H9 (cell line): ENCODE measurements at regions not wholly inside any gene's neighbourhood (a gene's known extent, or its start where the extent isn't known, plus 50 kb on each side); places are given as distances from the start of the nearest gene placed in this dataset.

Experiments used
- DNase-seq: peaks from one replicate; pipeline ENCODE4 v3.0.0-alpha.2; 2017
- H2AFZ ChIP-seq: one replicate; pipeline ENCODE4 v1.6.1; 2013; ENCODE audit warnings: mild to moderate bottlenecking, low read length, control low read depth, moderate library complexity
- H2AK5ac ChIP-seq: 2 replicates; pipeline ENCODE4 v1.6.1; 2013; ENCODE audit warnings: low read length, control low read depth, mixed read lengths; ENCODE audit not compliant: insufficient read length
- H2BK120ac ChIP-seq: one replicate; pipeline ENCODE4 v1.6.1; 2013; ENCODE audit warnings: low read depth, mild to moderate bottlenecking, low read length, control low read depth, inconsistent platforms; ENCODE audit not compliant: poor library complexity, severe bottlenecking
- H2BK12ac ChIP-seq: 2 replicates; pipeline ENCODE4 v1.6.1; 2013; ENCODE audit warnings: low read length, control low read depth, mixed read lengths, low read depth; ENCODE audit not compliant: insufficient read length
- H2BK15ac ChIP-seq: 2 replicates; pipeline ENCODE4 v1.6.1; 2013; ENCODE audit warnings: low read depth, low read length, control low read depth
- H2BK20ac ChIP-seq: one replicate; pipeline ENCODE4 v1.6.1; 2013; ENCODE audit warnings: low read depth, mild to moderate bottlenecking, low read length, control low read depth, inconsistent platforms; ENCODE audit not compliant: poor library complexity, severe bottlenecking
- H2BK5ac ChIP-seq: 2 replicates; pipeline ENCODE4 v1.6.1; 2013; ENCODE audit warnings: low read length, control low read depth, mixed read lengths; ENCODE audit not compliant: insufficient read length
- H3K14ac ChIP-seq: 2 replicates; pipeline ENCODE4 v1.6.1; 2013; ENCODE audit warnings: low read length, control low read depth; ENCODE audit not compliant: insufficient read depth
- H3K18ac ChIP-seq: 2 replicates; pipeline ENCODE4 v1.6.1; 2013; ENCODE audit warnings: low read depth, mild to moderate bottlenecking, mixed read lengths, low read length, control low read depth; ENCODE audit not compliant: insufficient read length
- H3K23ac ChIP-seq: 2 replicates; pipeline ENCODE4 v1.6.1; 2013; ENCODE audit warnings: low read length, control low read depth, mixed read lengths, low read depth; ENCODE audit not compliant: insufficient read length
- H3K23me2 ChIP-seq: 2 replicates; pipeline ENCODE4 v1.6.1; 2013; ENCODE audit warnings: low read depth, mild to moderate bottlenecking, mixed read lengths, low read length, control low read depth; ENCODE audit not compliant: insufficient read length, poor library complexity, severe bottlenecking
- H3K27ac ChIP-seq: 2 replicates; pipeline ENCODE4 v1.5.1; 2013; ENCODE audit warnings: low read length, control low read depth, mixed read lengths, low read depth; ENCODE audit not compliant: insufficient read length
- H3K27me3 ChIP-seq: 2 replicates; pipeline ENCODE4 v1.6.1; 2013; ENCODE audit warnings: low read length, control low read depth, inconsistent platforms; ENCODE audit not compliant: insufficient read depth
- H3K4ac ChIP-seq: 2 replicates; pipeline ENCODE4 v1.6.1; 2013; ENCODE audit warnings: low read depth, mild to moderate bottlenecking, control low read depth, inconsistent platforms, low read length, moderate library complexity
- H3K4me1 ChIP-seq: 2 replicates; pipeline ENCODE4 v1.6.1; 2013; ENCODE audit warnings: low read length, control low read depth, inconsistent platforms; ENCODE audit not compliant: insufficient read depth
- H3K4me2 ChIP-seq: 2 replicates; pipeline ENCODE4 v1.6.1; 2013; ENCODE audit warnings: low read length, control low read depth, mixed read lengths; ENCODE audit not compliant: insufficient read length, insufficient read depth
- H3K56ac ChIP-seq: 2 replicates; pipeline ENCODE4 v1.6.1; 2013; ENCODE audit warnings: low read depth, mild to moderate bottlenecking, mixed read lengths, low read length, control low read depth; ENCODE audit not compliant: insufficient read length
- H3K79me1 ChIP-seq: 2 replicates; pipeline ENCODE4 v1.6.1; 2013; ENCODE audit warnings: low read depth, mild to moderate bottlenecking, moderate library complexity, low read length, control low read depth, inconsistent platforms; ENCODE audit not compliant: insufficient read depth, poor library complexity, severe bottlenecking
- H3K79me2 ChIP-seq: 2 replicates; pipeline ENCODE4 v1.6.1; 2013; ENCODE audit warnings: low read length, control low read depth, inconsistent platforms; ENCODE audit not compliant: insufficient read depth
- H3K9ac ChIP-seq: 2 replicates; pipeline ENCODE4 v1.6.1; 2013; ENCODE audit warnings: low read length, control low read depth, mixed read lengths; ENCODE audit not compliant: insufficient read length; ENCODE audit errors: extremely low read depth
- H3K9me3 ChIP-seq: one replicate; pipeline ENCODE4 v1.6.1; 2013; ENCODE audit warnings: low read depth, low read length, inconsistent platforms; ENCODE audit not compliant: control insufficient read depth
- H3T11ph ChIP-seq: one replicate; pipeline ENCODE4 v1.6.1; 2013; ENCODE audit warnings: mild to moderate bottlenecking, low read length, control low read depth, inconsistent platforms
- H4K20me1 ChIP-seq: one replicate; pipeline ENCODE4 v1.6.1; 2013; ENCODE audit not compliant: control insufficient read depth, insufficient read length, insufficient read depth
- H4K5ac ChIP-seq: 2 replicates; pipeline ENCODE4 v1.6.1; 2013; ENCODE audit warnings: low read depth, mild to moderate bottlenecking, mixed read lengths, low read length, control low read depth; ENCODE audit not compliant: insufficient read length
- H4K8ac ChIP-seq: replicated peaks from 2 replicates; pipeline ENCODE4 v1.6.1; 2013; ENCODE audit warnings: low read length, control low read depth, mixed read lengths, low read depth; ENCODE audit not compliant: insufficient read length
- H4K91ac ChIP-seq: 2 replicates; pipeline ENCODE4 v1.6.1; 2013; ENCODE audit warnings: low read depth, mild to moderate bottlenecking, moderate library complexity, mixed read lengths, low read length, control low read depth; ENCODE audit not compliant: insufficient read length
- H3K27ac Mint-ChIP-seq, 3 experiments: 2 replicates in 2 of 3; 3 replicates in 1 of 3; pipeline ENCODE4 v1.8.0; 2020 to 2021; ENCODE audit warnings: mixed read lengths in 3 of 3, mild to moderate bottlenecking in 1 of 3, moderate library complexity in 1 of 3
- H3K27me3 Mint-ChIP-seq: 2 replicates; pipeline ENCODE4 v1.8.0; 2021; ENCODE audit warnings: low read depth, mild to moderate bottlenecking, moderate library complexity, mixed read lengths
- H3K36me3 Mint-ChIP-seq, 3 experiments: 2 replicates in 2 of 3; 3 replicates in 1 of 3; pipeline ENCODE4 v1.8.0; 2020 to 2021; ENCODE audit warnings: low read depth in 3 of 3, mixed read lengths in 3 of 3; ENCODE audit not compliant: insufficient read depth in 1 of 3
- H3K4me1 Mint-ChIP-seq, 2 experiments: 2 replicates each; pipeline ENCODE4 v1.8.0; 2020; ENCODE audit warnings: mixed read lengths in 2 of 2
- H3K4me3 Mint-ChIP-seq, 2 experiments: 2 replicates in 1 of 2; 3 replicates in 1 of 2; pipeline ENCODE4 v1.8.0; 2020 to 2021; ENCODE audit warnings: mild to moderate bottlenecking in 2 of 2, mixed read lengths in 2 of 2, moderate library complexity in 1 of 2
- H3K9me3 Mint-ChIP-seq, 2 experiments: 2 replicates in 1 of 2; 3 replicates in 1 of 2; pipeline ENCODE4 v1.8.0; 2020; ENCODE audit warnings: mild to moderate bottlenecking in 2 of 2, mixed read lengths in 2 of 2, moderate library complexity in 1 of 2
- WGBS: extraction: QIAGEN DNeasy Blood & Tissue Kit; methylation state at CpG from one replicate; pipeline ENCODE4 v1.1.7; 2013; ENCODE audit warnings: missing lambda C conversion rate, low lambda C conversion rate, mixed read lengths; ENCODE audit not compliant: insufficient read length; ENCODE audit errors: extremely low coverage; 5-methylcytosine and 5-hydroxymethylcytosine counted together
- TF ChIP-seq, protein P1 (sequence below): fragments of 200-600 bp; sonication (generic); conservative IDR thresholded peaks from 3 replicates; pipeline ENCODE4 v1.8.0; 2021; ENCODE audit warnings: antibody characterized with exemption, mild to moderate bottlenecking

- H3K56ac ChIP-seq = no peak overlapping the region
- TF ChIP-seq, protein P1, sequence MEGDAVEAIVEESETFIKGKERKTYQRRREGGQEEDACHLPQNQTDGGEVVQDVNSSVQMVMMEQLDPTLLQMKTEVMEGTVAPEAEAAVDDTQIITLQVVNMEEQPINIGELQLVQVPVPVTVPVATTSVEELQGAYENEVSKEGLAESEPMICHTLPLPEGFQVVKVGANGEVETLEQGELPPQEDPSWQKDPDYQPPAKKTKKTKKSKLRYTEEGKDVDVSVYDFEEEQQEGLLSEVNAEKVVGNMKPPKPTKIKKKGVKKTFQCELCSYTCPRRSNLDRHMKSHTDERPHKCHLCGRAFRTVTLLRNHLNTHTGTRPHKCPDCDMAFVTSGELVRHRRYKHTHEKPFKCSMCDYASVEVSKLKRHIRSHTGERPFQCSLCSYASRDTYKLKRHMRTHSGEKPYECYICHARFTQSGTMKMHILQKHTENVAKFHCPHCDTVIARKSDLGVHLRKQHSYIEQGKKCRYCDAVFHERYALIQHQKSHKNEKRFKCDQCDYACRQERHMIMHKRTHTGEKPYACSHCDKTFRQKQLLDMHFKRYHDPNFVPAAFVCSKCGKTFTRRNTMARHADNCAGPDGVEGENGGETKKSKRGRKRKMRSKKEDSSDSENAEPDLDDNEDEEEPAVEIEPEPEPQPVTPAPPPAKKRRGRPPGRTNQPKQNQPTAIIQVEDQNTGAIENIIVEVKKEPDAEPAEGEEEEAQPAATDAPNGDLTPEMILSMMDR = no peak
- Mint-ChIP-seq H3K36me3 (no peaks in the 10 kb centered on the region; a peak in 1 of 7 replicates), H3K4me3 (no peak overlapping the region), H3K4me1 (no peaks in the 10 kb centered on the region), H3K27me3 (no peaks in the 10 kb centered on the region), H3K27ac (no peak overlapping the region), H3K9me3 (no peaks in the 10 kb centered on the region; a peak in 1 of 5 replicates)
- no peak overlapping the region for H3K9ac ChIP-seq
- H3K79me1 ChIP-seq = no peaks in the 10 kb centered on the region
- no peaks in the 10 kb centered on the region for H3K4me1 ChIP-seq
- H2BK15ac ChIP-seq = no peak overlapping the region
- H3K4ac ChIP-seq = no peak overlapping the region
- H4K5ac ChIP-seq = no peak overlapping the region
- H3K23ac ChIP-seq = no peak overlapping the region
- H3K79me2 ChIP-seq = no peaks in the 10 kb centered on the region
- H3K18ac ChIP-seq = no peak overlapping the region
- no CpG with 5 or more reads among the region's 6 CpGs for WGBS
- no peak overlapping the region for H4K91ac ChIP-seq
- H2BK12ac ChIP-seq = no peak overlapping the region
- H3K9me3 ChIP-seq = no peaks in the 10 kb centered on the region
- no peak overlapping the region for H2AK5ac ChIP-seq
- H2BK120ac ChIP-seq = no peak overlapping the region
- no peak overlapping the region for H3K27ac ChIP-seq
- H2BK20ac ChIP-seq = no peak overlapping the region
- H3K14ac ChIP-seq = no peak overlapping the region
- H2AFZ ChIP-seq = no peak overlapping the region
- H3K4me2 ChIP-seq = no peak overlapping the region
- no peaks in the 10 kb centered on the region for H3K23me2 ChIP-seq
- DNase-seq = no peak
- H3K27me3 ChIP-seq = no peaks in the 10 kb centered on the region
- H2BK5ac ChIP-seq = no peak overlapping the region
- H4K20me1 ChIP-seq = no peaks in the 10 kb centered on the region
- H3T11ph ChIP-seq = no peak overlapping the region
- no peak overlapping the region for H4K8ac ChIP-seq
Measured at GRCh38 chr4:65831828-65832227, 161.5 kb upstream of the EPHA5 start.
